ENCODE measurements at regions not wholly inside any gene's neighbourhood (a gene's known extent, or its start where the extent isn't known, plus 50 kb on each side); places are given as distances from the start of the nearest gene placed in this dataset.
"Not testable (repeated sequence)": the region's sequence is repeated elsewhere in the genome, so short reads cannot be mapped to it uniquely, and the experiment has no call there.

GRCh38 chr6:21340573-21340972, 253.0 kb upstream of the SOX4 start:
- Mint-ChIP-seq H3K27me3 (no peaks in the 10 kb centered on the region), H3K9me3 (ENCODE audit: low read depth) (peaks cover 9% of the 10 kb centered on the region), H3K4me3 (ENCODE audit: low read depth) (no peak overlapping the region), H3K27ac (no peak overlapping the region), H3K4me1 (ENCODE audit: low read depth) (peaks cover 7% of the 10 kb centered on the region), H3K36me3 (ENCODE audit: insufficient read depth) (no peaks in the 10 kb centered on the region)
- DNase-seq (ENCODE audit: low spot score, unreplicated experiment), result no peak
- TF ChIP-seq CTCF (IDR thresholded peaks at IDR 0.05; ENCODE audit: unreplicated experiment), result no peak

GRCh38 chr6:21341910-21342309, 251.6 kb upstream of the SOX4 start:
- H3K9me3 Mint-ChIP-seq (ENCODE audit: low read depth), result peaks cover 9% of the 10 kb centered on the region
- H3K27ac Mint-ChIP-seq, result no peak overlapping the region
- H3K27me3 Mint-ChIP-seq, result no peaks in the 10 kb centered on the region
- TF ChIP-seq CTCF (IDR thresholded peaks at IDR 0.05; ENCODE audit: unreplicated experiment), result no peak
- no peak overlapping the region for H3K4me3 Mint-ChIP-seq (ENCODE audit: low read depth)
- H3K36me3 Mint-ChIP-seq (ENCODE audit: insufficient read depth), result no peaks in the 10 kb centered on the region
- peaks cover 7% of the 10 kb centered on the region for H3K4me1 Mint-ChIP-seq (ENCODE audit: low read depth)
- no peak for DNase-seq (ENCODE audit: low spot score, unreplicated experiment)

- no peaks in the 10 kb centered on the region for H3K27me3 Mint-ChIP-seq
- H3K9me3 Mint-ChIP-seq (ENCODE audit: low read depth), result peaks cover 9% of the 10 kb centered on the region
- TF ChIP-seq CTCF (IDR thresholded peaks at IDR 0.05; ENCODE audit: unreplicated experiment), result no peak
- no peak for DNase-seq (ENCODE audit: low spot score, unreplicated experiment)
- H3K36me3 Mint-ChIP-seq (ENCODE audit: insufficient read depth), result no peaks in the 10 kb centered on the region
- no peak overlapping the region for H3K27ac Mint-ChIP-seq
- peaks cover 7% of the 10 kb centered on the region for H3K4me1 Mint-ChIP-seq (ENCODE audit: low read depth)
- no peak overlapping the region for H3K4me3 Mint-ChIP-seq (ENCODE audit: low read depth)
Observed at GRCh38 chr6:21342501-21342900, 251.1 kb upstream of the SOX4 start.

GRCh38 chr6:21345704-21346103, 247.8 kb upstream of the SOX4 start:
- not testable (repeated sequence) for H3K27me3 Mint-ChIP-seq; H3K9me3 Mint-ChIP-seq (ENCODE audit: low read depth); H3K4me3 Mint-ChIP-seq (ENCODE audit: low read depth); H3K27ac Mint-ChIP-seq; H3K36me3 Mint-ChIP-seq (ENCODE audit: insufficient read depth); DNase-seq (ENCODE audit: low spot score, unreplicated experiment)
- peaks cover 18% of the 10 kb centered on the region for H3K4me1 Mint-ChIP-seq (ENCODE audit: low read depth)

- Mint-ChIP-seq H3K4me1 (ENCODE audit: low read depth) (peaks cover 24% of the 10 kb centered on the region), H3K4me3 (ENCODE audit: low read depth) (no peak overlapping the region), H3K27ac (no peak overlapping the region), H3K36me3 (ENCODE audit: insufficient read depth) (no peaks in the 10 kb centered on the region), H3K27me3 (no peaks in the 10 kb centered on the region), H3K9me3 (ENCODE audit: low read depth) (peaks cover 9% of the 10 kb centered on the region)
- no peak for TF ChIP-seq CTCF (IDR thresholded peaks at IDR 0.05; ENCODE audit: unreplicated experiment)
- no peak for DNase-seq (ENCODE audit: low spot score, unreplicated experiment)
Observed at GRCh38 chr6:21348146-21348503, 245.4 kb upstream of the SOX4 start.

- DNase-seq (ENCODE audit: low spot score, unreplicated experiment), result no peak
- no peak overlapping the region for H3K4me3 Mint-ChIP-seq (ENCODE audit: low read depth)
- no peak for TF ChIP-seq CTCF (IDR thresholded peaks at IDR 0.05; ENCODE audit: unreplicated experiment)
- H3K36me3 Mint-ChIP-seq (ENCODE audit: insufficient read depth), result no peaks in the 10 kb centered on the region
- peaks cover 9% of the 10 kb centered on the region for H3K9me3 Mint-ChIP-seq (ENCODE audit: low read depth)
- H3K27ac Mint-ChIP-seq, result peak overlapping the region; percentile 84
- H3K4me1 Mint-ChIP-seq (ENCODE audit: low read depth), result peaks cover 24% of the 10 kb centered on the region
- H3K27me3 Mint-ChIP-seq, result no peaks in the 10 kb centered on the region
Observed at GRCh38 chr6:21348504-21349195, 244.9 kb upstream of the SOX4 start.
